ENCODE measurements at regions not wholly inside any gene's neighbourhood (a gene's known extent, or its start where the extent isn't known, plus 50 kb on each side); places are given as distances from the start of the nearest gene placed in this dataset.

DNA sequence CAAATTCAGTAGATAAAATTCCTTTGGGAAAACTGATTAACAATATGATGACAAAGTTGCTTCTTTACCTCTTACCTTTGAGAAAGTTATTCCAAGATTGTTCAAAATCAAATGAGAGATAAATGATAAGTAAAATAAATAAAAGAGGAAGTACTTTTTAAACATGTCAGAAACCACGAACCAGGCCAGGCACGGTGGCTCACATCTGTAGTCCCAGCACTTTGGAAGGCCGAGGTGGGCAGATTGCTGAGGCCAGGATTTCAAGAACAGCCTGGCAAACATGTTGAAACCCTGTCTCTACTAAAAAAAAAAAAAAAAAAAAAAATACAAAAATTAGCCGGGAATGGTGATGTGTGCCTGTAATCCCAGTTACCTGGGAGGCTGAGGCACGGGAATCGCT, 296.6 kb downstream of the HGF start:
- 81 to 92% (median 87%) methylated on average over 6 of the region's 6 CpGs for WGBS, 3 donors
- Histone ChIP-seq H3K36me3 (ENCODE audit: control insufficient read depth in 3 of 3, insufficient read depth in 2 of 3, low read depth in 1 of 3, low read length in 3 of 3) (no peaks in the 10 kb centered on the region), H3K4me3 (ENCODE audit: low read depth in 1 of 3, low read length in 3 of 3) (no peak overlapping the region), H3K27ac (ENCODE audit: low read depth in 1 of 3, low read length in 2 of 3) (no peak overlapping the region), H3K27me3 (ENCODE audit: control insufficient read depth in 3 of 3, insufficient read depth in 3 of 3, low read length in 3 of 3) (no peaks in the 10 kb centered on the region), H3K9me3 (ENCODE audit: control insufficient read depth in 2 of 2, insufficient read depth in 1 of 2, low read depth in 1 of 2, low read length in 1 of 2) (no peaks in the 10 kb centered on the region), H3K4me1 (ENCODE audit: control insufficient read depth in 3 of 3, insufficient read depth in 2 of 3, low read depth in 1 of 3, low read length in 2 of 3) (peaks cover under 1 to 12% (median 4%) of the 10 kb centered on the region in 3 donors)
- no peak for FAIRE-seq
- DNase-seq, result no peak

DNA sequence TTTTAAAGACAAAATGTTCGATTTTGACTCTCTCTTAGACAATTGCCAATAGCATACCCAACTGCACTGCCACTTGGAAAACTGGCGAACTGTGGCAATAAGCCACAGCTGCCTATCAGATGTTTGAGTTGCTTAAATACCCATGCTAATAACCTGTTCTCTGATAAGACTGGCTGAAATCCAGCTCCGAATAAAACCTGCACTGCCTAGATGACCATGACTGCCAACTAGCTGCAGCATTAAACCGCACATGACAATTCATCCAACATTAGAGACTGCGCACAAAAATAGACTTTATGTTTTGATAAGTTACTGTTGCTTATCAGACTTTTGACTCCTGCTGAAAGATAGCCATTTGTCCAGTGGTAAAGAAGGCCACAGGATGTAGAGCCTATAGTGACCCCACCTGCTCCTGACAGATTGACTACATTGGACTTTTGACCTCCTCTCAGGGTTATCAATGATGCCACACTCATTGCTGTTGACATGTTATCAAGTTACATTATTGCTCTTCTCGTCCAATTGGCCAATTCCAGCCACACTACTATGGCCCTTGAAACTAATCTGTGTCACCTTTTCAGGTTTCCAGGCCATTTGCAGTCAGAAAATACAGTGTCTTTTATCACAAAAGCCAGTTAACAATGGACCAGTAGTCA, 299.0 kb downstream of the HGF start:
- Histone ChIP-seq H3K4me1 (ENCODE audit: control insufficient read depth in 3 of 3, insufficient read depth in 2 of 3, low read depth in 1 of 3, low read length in 2 of 3) (peaks cover 4 to 17% (median 4%) of the 10 kb centered on the region in 3 donors), H3K36me3 (ENCODE audit: control insufficient read depth in 3 of 3, insufficient read depth in 2 of 3, low read depth in 1 of 3, low read length in 3 of 3) (no peaks in the 10 kb centered on the region), H3K4me3 (ENCODE audit: low read depth in 1 of 3, low read length in 3 of 3) (no peak overlapping the region), H3K27me3 (ENCODE audit: control insufficient read depth in 3 of 3, insufficient read depth in 3 of 3, low read length in 3 of 3) (no peaks in the 10 kb centered on the region), H3K27ac (ENCODE audit: low read depth in 1 of 3, low read length in 2 of 3) (peak overlapping the region in 1 of 3 donors; percentile 45), H3K9me3 (ENCODE audit: control insufficient read depth in 2 of 2, insufficient read depth in 1 of 2, low read depth in 1 of 2, low read length in 1 of 2) (no peaks in the 10 kb centered on the region)
- FAIRE-seq (no peak), DNase-seq (peak; percentile 37 to 83)
- WGBS, 3 donors, result 22 to 54% (median 27%) methylated on average over 6 of the region's 6 CpGs

DNA sequence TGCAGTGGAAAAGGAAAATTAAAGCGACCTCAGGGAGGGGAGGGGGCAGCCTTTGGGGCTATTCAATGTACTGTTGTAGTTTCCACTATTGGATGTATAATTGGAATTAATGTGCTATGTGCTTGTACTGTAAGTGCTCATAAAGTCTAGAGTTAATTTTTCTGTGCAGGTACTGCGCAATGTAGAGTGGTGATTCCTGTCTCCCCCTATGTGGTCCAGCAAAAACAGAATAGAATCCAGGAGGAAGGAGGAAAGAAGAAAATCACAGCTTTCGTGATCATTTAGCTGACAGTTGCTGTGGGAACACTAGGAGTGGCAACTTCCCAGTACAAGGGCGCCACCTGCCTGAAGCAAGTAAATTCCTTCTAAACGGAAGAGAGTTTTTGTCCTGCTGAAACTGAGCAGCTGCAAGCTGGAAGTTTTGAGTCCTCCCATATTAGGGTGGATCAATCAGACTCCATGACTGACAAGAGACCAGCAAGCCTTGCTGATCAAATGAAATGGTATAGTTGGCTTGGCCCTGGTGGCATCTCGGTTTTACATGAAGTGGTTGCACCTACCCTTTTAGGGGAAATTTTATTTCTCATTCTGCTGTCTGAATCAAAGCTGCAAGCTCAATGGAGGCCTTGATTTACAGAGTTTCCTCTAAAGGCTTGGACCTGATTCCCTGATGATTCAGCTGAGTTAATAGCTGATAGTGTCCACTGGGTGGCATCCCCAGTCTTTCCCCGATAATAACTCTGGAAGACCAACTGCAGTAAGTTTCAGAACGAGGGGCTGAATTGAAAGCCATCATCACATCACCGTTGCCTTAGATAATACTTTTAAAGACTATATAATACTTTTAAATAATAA, 299.8 kb downstream of the HGF start:
- FAIRE-seq, result no peak
- Histone ChIP-seq H3K36me3 (ENCODE audit: control insufficient read depth in 3 of 3, insufficient read depth in 2 of 3, low read depth in 1 of 3, low read length in 3 of 3) (no peaks in the 10 kb centered on the region), H3K4me1 (ENCODE audit: control insufficient read depth in 3 of 3, insufficient read depth in 2 of 3, low read depth in 1 of 3, low read length in 2 of 3) (peaks cover 4 to 17% (median 4%) of the 10 kb centered on the region in 3 donors), H3K27me3 (ENCODE audit: control insufficient read depth in 3 of 3, insufficient read depth in 3 of 3, low read length in 3 of 3) (no peaks in the 10 kb centered on the region), H3K27ac (ENCODE audit: low read depth in 1 of 3, low read length in 2 of 3) (peak overlapping the region in 1 of 3 donors; percentile 45), H3K4me3 (ENCODE audit: low read depth in 1 of 3, low read length in 3 of 3) (no peak overlapping the region), H3K9me3 (ENCODE audit: control insufficient read depth in 2 of 2, insufficient read depth in 1 of 2, low read depth in 1 of 2, low read length in 1 of 2) (no peaks in the 10 kb centered on the region)
- DNase-seq, result peak; percentile 73 to 77
- 22 to 33% (median 22%) methylated on average over 9 of the region's 9 CpGs for WGBS, 3 donors

DNA sequence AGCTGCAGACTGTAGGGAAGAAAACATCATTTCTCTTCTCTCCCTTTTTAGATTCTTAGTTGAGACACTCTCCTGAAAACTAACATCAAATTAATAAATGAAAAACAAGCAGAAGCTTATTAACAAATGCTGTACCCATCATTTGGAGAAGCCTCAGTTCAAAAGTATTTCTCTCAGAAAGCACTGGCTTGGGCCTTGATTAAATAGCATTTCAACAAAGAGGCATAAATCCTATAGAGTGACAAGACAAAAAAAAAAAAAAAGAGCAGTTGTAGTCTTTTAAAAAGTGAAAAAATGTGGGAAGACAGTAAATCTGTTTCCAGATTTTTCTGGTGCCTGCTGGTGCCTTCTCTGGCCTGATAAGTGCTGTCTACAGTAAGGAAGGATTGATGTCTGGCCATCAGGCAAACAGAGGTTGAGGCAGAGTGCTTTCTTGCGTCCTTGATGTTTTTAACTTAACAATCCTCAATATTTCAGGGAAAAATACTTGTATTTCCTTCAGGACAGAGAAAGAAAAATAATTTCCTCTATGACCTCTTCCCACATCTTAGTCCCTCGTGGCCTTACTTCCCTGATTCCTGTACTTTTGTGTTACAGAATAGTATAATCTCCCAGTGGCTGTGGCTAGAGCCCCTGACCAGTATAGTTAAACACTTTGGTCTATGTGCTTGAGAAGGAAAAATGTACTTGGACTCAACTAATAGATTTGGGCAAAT, 300.5 kb downstream of the HGF start:
- WGBS, 3 donors, result 48 to 51% (median 50%) methylated on average over 2 of the region's 2 CpGs
- H3K27ac ChIP-seq (ENCODE audit: low read depth in 1 of 3, low read length in 2 of 3), result no peak overlapping the region
- DNase-seq (no peak), FAIRE-seq (no peak)
- no peak overlapping the region for H3K4me3 ChIP-seq (ENCODE audit: low read depth in 1 of 3, low read length in 3 of 3)
- peaks cover 4 to 17% (median 4%) of the 10 kb centered on the region in 3 donors for H3K4me1 ChIP-seq (ENCODE audit: control insufficient read depth in 3 of 3, insufficient read depth in 2 of 3, low read depth in 1 of 3, low read length in 2 of 3)
- H3K9me3 ChIP-seq (ENCODE audit: control insufficient read depth in 2 of 2, insufficient read depth in 1 of 2, low read depth in 1 of 2, low read length in 1 of 2), result no peaks in the 10 kb centered on the region
- H3K36me3 ChIP-seq (ENCODE audit: control insufficient read depth in 3 of 3, insufficient read depth in 2 of 3, low read depth in 1 of 3, low read length in 3 of 3), result no peaks in the 10 kb centered on the region
- H3K27me3 ChIP-seq (ENCODE audit: control insufficient read depth in 3 of 3, insufficient read depth in 3 of 3, low read length in 3 of 3), result no peaks in the 10 kb centered on the region

DNA sequence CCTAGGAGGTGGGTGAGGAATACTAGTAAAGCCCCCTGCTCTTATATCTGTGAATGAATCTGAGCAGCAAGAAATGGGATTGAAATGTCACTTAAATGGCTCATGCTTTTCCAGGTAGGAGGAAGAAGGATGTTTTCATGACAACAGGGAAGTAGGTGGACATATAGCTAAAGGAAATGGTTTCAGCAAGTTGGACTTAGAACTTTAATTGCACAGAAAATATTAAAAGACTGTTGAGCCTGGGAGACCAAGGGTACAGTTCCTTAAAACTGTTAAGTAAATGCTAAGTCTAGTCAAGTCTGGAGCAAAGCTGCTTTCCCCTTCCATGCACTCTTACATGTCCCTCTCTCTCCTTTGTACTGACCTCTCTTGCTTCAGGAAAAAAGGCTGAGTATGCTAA, 301.3 kb downstream of the HGF start:
- Histone ChIP-seq H3K9me3 (ENCODE audit: control insufficient read depth in 2 of 2, insufficient read depth in 1 of 2, low read depth in 1 of 2, low read length in 1 of 2) (no peaks in the 10 kb centered on the region), H3K27me3 (ENCODE audit: control insufficient read depth in 3 of 3, insufficient read depth in 3 of 3, low read length in 3 of 3) (no peaks in the 10 kb centered on the region), H3K4me3 (ENCODE audit: low read depth in 1 of 3, low read length in 3 of 3) (no peak overlapping the region), H3K4me1 (ENCODE audit: control insufficient read depth in 3 of 3, insufficient read depth in 2 of 3, low read depth in 1 of 3, low read length in 2 of 3) (peaks cover 4 to 17% (median 4%) of the 10 kb centered on the region in 3 donors), H3K36me3 (ENCODE audit: control insufficient read depth in 3 of 3, insufficient read depth in 2 of 3, low read depth in 1 of 3, low read length in 3 of 3) (no peaks in the 10 kb centered on the region), H3K27ac (ENCODE audit: low read depth in 1 of 3, low read length in 2 of 3) (peak overlapping the region in 1 of 3 donors; percentile 52)
- FAIRE-seq (no peak), DNase-seq (peak; percentile 46 to 63)

DNA sequence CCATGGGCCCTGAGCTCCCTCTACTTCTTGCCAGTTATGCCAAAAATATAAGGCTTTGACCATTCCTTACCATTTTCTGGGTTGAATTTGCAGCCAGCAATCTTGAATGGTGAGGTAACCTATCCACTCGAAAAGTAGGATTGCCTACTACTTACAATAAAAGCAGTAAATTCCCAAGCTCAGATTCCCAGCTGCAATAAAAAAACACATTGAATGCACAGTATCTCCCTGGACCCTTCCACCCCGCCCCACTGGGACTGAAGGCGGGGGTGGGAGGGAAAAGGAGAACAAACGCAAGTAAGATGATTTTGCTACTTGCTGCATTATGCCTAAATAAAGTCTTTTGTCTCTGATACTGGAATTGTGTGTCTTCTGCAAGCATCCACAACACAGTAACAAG, 301.9 kb downstream of the HGF start:
- 62 to 81% (median 69%) methylated on average over 4 of the region's 4 CpGs for WGBS, 3 donors
- H3K4me3 ChIP-seq (ENCODE audit: low read depth in 1 of 3, low read length in 3 of 3), result no peak overlapping the region
- DNase-seq (peak in 1 of 2 donors; percentile 31), FAIRE-seq (no peak)
- peak overlapping the region in 1 of 3 donors; percentile 52 for H3K27ac ChIP-seq (ENCODE audit: low read depth in 1 of 3, low read length in 2 of 3)
- no peaks in the 10 kb centered on the region for H3K36me3 ChIP-seq (ENCODE audit: control insufficient read depth in 3 of 3, insufficient read depth in 2 of 3, low read depth in 1 of 3, low read length in 3 of 3)
- peaks cover 4 to 17% (median 4%) of the 10 kb centered on the region in 3 donors for H3K4me1 ChIP-seq (ENCODE audit: control insufficient read depth in 3 of 3, insufficient read depth in 2 of 3, low read depth in 1 of 3, low read length in 2 of 3)
- no peaks in the 10 kb centered on the region for H3K9me3 ChIP-seq (ENCODE audit: control insufficient read depth in 2 of 2, insufficient read depth in 1 of 2, low read depth in 1 of 2, low read length in 1 of 2)
- H3K27me3 ChIP-seq (ENCODE audit: control insufficient read depth in 3 of 3, insufficient read depth in 3 of 3, low read length in 3 of 3), result no peaks in the 10 kb centered on the region

DNA sequence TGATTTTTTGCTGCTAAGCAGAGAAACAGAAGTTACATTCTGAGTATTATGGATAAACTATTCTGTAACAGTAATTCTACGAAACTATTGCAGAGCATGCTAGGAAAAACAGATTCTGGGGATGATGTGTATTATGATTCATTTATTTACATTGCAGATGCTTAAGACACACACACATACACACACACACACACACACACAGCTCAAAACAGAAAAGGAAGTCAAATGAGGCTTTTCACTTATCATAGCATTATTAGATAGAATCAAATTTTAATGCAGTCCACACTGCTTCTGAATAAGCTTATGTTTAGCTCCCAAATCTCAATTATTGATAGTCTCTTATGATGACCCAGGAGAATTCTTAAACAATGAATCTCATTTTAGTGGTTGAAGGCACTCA, 307.2 kb downstream of the HGF start:
- Histone ChIP-seq H3K4me3 (ENCODE audit: low read depth in 1 of 3, low read length in 3 of 3) (no peak overlapping the region), H3K4me1 (ENCODE audit: control insufficient read depth in 3 of 3, insufficient read depth in 2 of 3, low read depth in 1 of 3, low read length in 2 of 3) (no peaks in the 10 kb centered on the region), H3K27me3 (ENCODE audit: control insufficient read depth in 3 of 3, insufficient read depth in 3 of 3, low read length in 3 of 3) (no peaks in the 10 kb centered on the region), H3K27ac (ENCODE audit: low read depth in 1 of 3, low read length in 2 of 3) (no peak overlapping the region), H3K9me3 (ENCODE audit: control insufficient read depth in 2 of 2, insufficient read depth in 1 of 2, low read depth in 1 of 2, low read length in 1 of 2) (no peaks in the 10 kb centered on the region), H3K36me3 (ENCODE audit: control insufficient read depth in 3 of 3, insufficient read depth in 2 of 3, low read depth in 1 of 3, low read length in 3 of 3) (no peaks in the 10 kb centered on the region)
- DNase-seq (no peak), FAIRE-seq (no peak)
- 84 to 94% (median 90%) methylated on average over 1 of the region's 1 CpG for WGBS, 3 donors

DNA sequence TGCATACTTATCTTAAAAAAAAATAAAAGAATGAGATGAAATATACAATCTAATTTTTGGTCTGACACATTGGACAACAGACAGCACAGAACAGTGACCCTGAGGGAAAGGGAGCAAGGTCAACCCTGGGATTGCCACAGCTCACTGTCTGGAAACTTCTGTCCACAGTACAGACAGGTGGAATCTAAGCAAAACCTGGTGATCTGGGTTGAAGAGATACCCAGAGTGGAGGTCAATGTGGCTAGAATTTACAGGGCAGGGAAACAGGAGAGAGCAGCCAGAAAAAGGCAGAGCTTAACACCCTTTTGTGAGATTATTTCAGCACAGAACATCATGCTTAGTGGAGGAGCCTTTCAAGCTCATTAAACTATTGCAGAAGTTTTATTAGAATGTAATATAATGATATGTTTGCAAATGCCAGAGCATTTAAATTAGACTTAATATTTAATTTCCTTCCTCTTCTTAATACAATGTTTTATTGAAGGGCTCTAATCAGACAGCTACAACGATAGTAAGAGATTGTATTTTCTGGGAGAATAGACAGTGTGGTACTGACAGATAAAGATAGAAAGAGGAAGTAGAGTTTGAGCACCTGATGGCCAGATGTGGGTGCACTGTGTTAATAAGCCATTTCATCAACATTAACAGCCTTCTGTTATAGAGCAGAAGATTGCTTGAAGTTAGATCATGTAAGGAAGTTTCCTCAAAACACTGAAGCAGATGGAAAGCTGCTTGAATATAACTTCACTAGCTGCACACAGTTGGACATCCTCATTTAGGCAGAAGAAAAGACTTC, 309.4 kb downstream of the HGF start:
- 0 to 20% (median 3%) methylated on average over 1 of the region's 1 CpG for WGBS, 3 donors
- DNase-seq (no peak), FAIRE-seq (no peak)
- Histone ChIP-seq H3K9me3 (ENCODE audit: control insufficient read depth in 2 of 2, insufficient read depth in 1 of 2, low read depth in 1 of 2, low read length in 1 of 2) (no peaks in the 10 kb centered on the region), H3K27ac (ENCODE audit: low read depth in 1 of 3, low read length in 2 of 3) (no peak overlapping the region), H3K4me3 (ENCODE audit: low read depth in 1 of 3, low read length in 3 of 3) (no peak overlapping the region), H3K27me3 (ENCODE audit: control insufficient read depth in 3 of 3, insufficient read depth in 3 of 3, low read length in 3 of 3) (no peaks in the 10 kb centered on the region), H3K4me1 (ENCODE audit: control insufficient read depth in 3 of 3, insufficient read depth in 2 of 3, low read depth in 1 of 3, low read length in 2 of 3) (no peaks in the 10 kb centered on the region), H3K36me3 (ENCODE audit: control insufficient read depth in 3 of 3, insufficient read depth in 2 of 3, low read depth in 1 of 3, low read length in 3 of 3) (no peaks in the 10 kb centered on the region)
